Transverse colon (tissue), 4 donors: ENCODE measurements at regions not wholly inside any gene's neighbourhood (a gene's known extent, or its start where the extent isn't known, plus 50 kb on each side); places are given as distances from the start of the nearest gene placed in this dataset.

ENCODE experiments used
- EP300 ChIP-seq: sonication (generic); formaldehyde crosslinking; IDR thresholded peaks from one replicate; pipeline ENCODE4 v1.6.1; 2017; ENCODE audit warnings: antibody characterized with exemption, low read depth
- POLR2A ChIP-seq: fragments of 450-650 bp; IDR thresholded peaks from one replicate; pipeline ENCODE4 v1.6.1; 2016; ENCODE audit warnings: antibody characterized with exemption, mild to moderate bottlenecking, moderate library complexity
- POLR2AphosphoS5 ChIP-seq, 3 donors: sonication (generic); formaldehyde crosslinking; IDR thresholded peaks; one replicate each; pipeline ENCODE4 v1.6.1; 2016; ENCODE audit warnings: antibody characterized with exemption in 3 of 3
- TF ChIP-seq, protein P1 (sequence below), 5 experiments: fragments of 200-600 bp in 3 of 5; fragments of 450-650 bp in 2 of 5; sonication (generic) in 3 of 5; IDR thresholded peaks; 1 replicate in 2 of 5; 2 replicates in 3 of 5; pipeline ENCODE4 v1.5.1; 2016 to 2017; ENCODE audit warnings: antibody characterized with exemption in 5 of 5, inconsistent platforms in 3 of 5, mild to moderate bottlenecking in 2 of 5, moderate library complexity in 1 of 5

DNA sequence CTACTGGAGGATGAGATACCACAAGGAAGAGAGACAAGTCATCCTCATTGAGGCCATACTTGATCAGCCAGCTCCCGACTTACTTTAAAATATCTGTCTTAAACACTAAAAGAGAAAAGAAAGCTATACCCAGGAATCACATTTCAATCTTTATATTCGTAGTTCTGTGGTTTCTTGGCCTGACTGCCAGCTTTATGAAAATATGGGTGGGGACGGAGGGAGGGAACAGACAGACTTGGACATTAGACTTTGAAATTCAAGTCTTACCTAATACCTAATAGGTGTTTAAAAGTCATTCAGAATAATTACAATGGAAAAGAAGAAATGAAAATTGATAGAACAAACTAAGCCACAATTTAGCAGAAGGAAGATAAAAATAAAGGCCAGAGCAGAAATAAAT, 604.8 kb upstream of the RORB start:
- TF ChIP-seq, protein P1, sequence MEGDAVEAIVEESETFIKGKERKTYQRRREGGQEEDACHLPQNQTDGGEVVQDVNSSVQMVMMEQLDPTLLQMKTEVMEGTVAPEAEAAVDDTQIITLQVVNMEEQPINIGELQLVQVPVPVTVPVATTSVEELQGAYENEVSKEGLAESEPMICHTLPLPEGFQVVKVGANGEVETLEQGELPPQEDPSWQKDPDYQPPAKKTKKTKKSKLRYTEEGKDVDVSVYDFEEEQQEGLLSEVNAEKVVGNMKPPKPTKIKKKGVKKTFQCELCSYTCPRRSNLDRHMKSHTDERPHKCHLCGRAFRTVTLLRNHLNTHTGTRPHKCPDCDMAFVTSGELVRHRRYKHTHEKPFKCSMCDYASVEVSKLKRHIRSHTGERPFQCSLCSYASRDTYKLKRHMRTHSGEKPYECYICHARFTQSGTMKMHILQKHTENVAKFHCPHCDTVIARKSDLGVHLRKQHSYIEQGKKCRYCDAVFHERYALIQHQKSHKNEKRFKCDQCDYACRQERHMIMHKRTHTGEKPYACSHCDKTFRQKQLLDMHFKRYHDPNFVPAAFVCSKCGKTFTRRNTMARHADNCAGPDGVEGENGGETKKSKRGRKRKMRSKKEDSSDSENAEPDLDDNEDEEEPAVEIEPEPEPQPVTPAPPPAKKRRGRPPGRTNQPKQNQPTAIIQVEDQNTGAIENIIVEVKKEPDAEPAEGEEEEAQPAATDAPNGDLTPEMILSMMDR (IDR thresholded peaks at IDR 0.05): no peak
- TF ChIP-seq POLR2A (no peak), POLR2AphosphoS5 (IDR thresholded peaks at IDR 0.05) (no peak), EP300 (no peak)
